HEK293T (cell line): ENCODE measurements at regions not wholly inside any gene's neighbourhood (a gene's known extent, or its start where the extent isn't known, plus 50 kb on each side); places are given as distances from the start of the nearest gene placed in this dataset.

Source experiments
- ARNT ChIP-seq: fragments of 450-650 bp; IDR thresholded peaks from 2 replicates; pipeline ENCODE4 v1.6.1; 2017; ENCODE audit warnings: mild to moderate bottlenecking
- BHLHE40 ChIP-seq: fragments of 450-650 bp; IDR thresholded peaks from 2 replicates; pipeline ENCODE4 v1.6.1; 2016; ENCODE audit warnings: mild to moderate bottlenecking, moderate library complexity, borderline replicate concordance
- FOXA1 ChIP-seq: fragments of 450-650 bp; IDR thresholded peaks from 2 replicates; pipeline ENCODE4 v1.6.1; 2016; ENCODE audit warnings: mild to moderate bottlenecking
- L3MBTL2 ChIP-seq: fragments of 450-650 bp; conservative IDR thresholded peaks from 2 replicates; pipeline ENCODE4 v1.6.1; 2016; ENCODE audit warnings: mild to moderate bottlenecking
- NFRKB ChIP-seq: fragments of 450-650 bp; IDR thresholded peaks from 2 replicates; pipeline ENCODE4 v1.6.1; 2016; ENCODE audit warnings: mild to moderate bottlenecking, moderate library complexity
- PKNOX1 ChIP-seq: fragments of 450-650 bp; IDR thresholded peaks from 2 replicates; pipeline ENCODE4 v1.6.1; 2016
- SUZ12 ChIP-seq: fragments of 450-650 bp; IDR thresholded peaks from 2 replicates; pipeline ENCODE4 v1.6.1; 2016; ENCODE audit warnings: mild to moderate bottlenecking
- TARDBP ChIP-seq: fragments of 450-650 bp; IDR thresholded peaks from 2 replicates; pipeline ENCODE4 v1.6.1; 2016

GRCh38 chr1:90443354-90443753, 273.7 kb downstream of the BARHL2 start:
- TF ChIP-seq ARNT: no peak
- TF ChIP-seq NFRKB: no peak
- no peak for TF ChIP-seq BHLHE40
- TF ChIP-seq FOXA1: no peak
- TF ChIP-seq TARDBP: no peak
- no peak for TF ChIP-seq PKNOX1
- no peak for TF ChIP-seq L3MBTL2
- TF ChIP-seq SUZ12: no peak
